Endothelial cell of umbilical vein (primary cell): ENCODE measurements at regions not wholly inside any gene's neighbourhood (a gene's known extent, or its start where the extent isn't known, plus 50 kb on each side); places are given as distances from the start of the nearest gene placed in this dataset.

Experiments used
- BruUV-seq: library from RNA; stranded (reverse); fragments of 400-500 nt; replicated peaks from 2 replicates; lab custom pipeline; 2021; lab: Mats Ljungman, UMichigan
- CTCF ChIA-PET: fragments of 300-600, 350-600 bp; sonication (Branson Sonifier 250); formaldehyde crosslinking; loops from one replicate; lab custom pipeline; 2021; ENCODE audit warnings: antibody characterized with exemption, inconsistent platforms; lab: Charles Lee
- POLR2A ChIA-PET: fragments of 300-600, 350-600 bp; sonication (Branson Sonifier 250); formaldehyde crosslinking; loops from one replicate; lab custom pipeline; 2021; ENCODE audit warnings: antibody characterized with exemption, inconsistent platforms; lab: Charles Lee
- DNase-seq: peaks from one replicate; pipeline ENCODE4 v3.0.0-alpha.2; 2011; ENCODE audit warnings: low read depth, low spot score
- FAIRE-seq: peaks from 2 replicates; lab custom pipeline; 2011; peaks lifted over from hg19 to GRCh38; lab: Jason Lieb, UNC
- H2AFZ ChIP-seq: 2 replicates; pipeline ENCODE4 v1.6.0; 2012; ENCODE audit warnings: low read depth, low read length, control low read depth, inconsistent platforms
- H3K27ac ChIP-seq: 2 replicates; pipeline ENCODE4 v1.5.1; 2011; ENCODE audit warnings: low read depth, mild to moderate bottlenecking, control low read depth, low read length, moderate library complexity; ENCODE audit not compliant: insufficient read depth
- H3K27me3 ChIP-seq, 2 experiments: 2 replicates each; pipeline versions ENCODE4 v1.6.0 to v1.6.1; 2011; ENCODE audit warnings: low read length in 2 of 2, mixed read lengths in 1 of 2; ENCODE audit not compliant: control insufficient read depth in 2 of 2, insufficient read depth in 2 of 2
- H3K36me3 ChIP-seq, 2 experiments: 2 replicates in 1 of 2; 3 replicates in 1 of 2; pipeline ENCODE4 v1.5.1; 2011; ENCODE audit warnings: low read length in 2 of 2, mild to moderate bottlenecking in 1 of 2, moderate library complexity in 1 of 2; ENCODE audit not compliant: control insufficient read depth in 2 of 2, insufficient read depth in 2 of 2; ENCODE audit errors: extremely low read depth in 1 of 2
- H3K4me1 ChIP-seq: 3 replicates; pipeline ENCODE4 v1.5.1; 2011; ENCODE audit warnings: mild to moderate bottlenecking, low read length; ENCODE audit not compliant: control insufficient read depth, insufficient read depth; ENCODE audit errors: extremely low read depth
- H3K4me2 ChIP-seq: 2 replicates; pipeline ENCODE4 v1.6.1; 2011; ENCODE audit warnings: low read length, control low read depth, mixed read lengths; ENCODE audit not compliant: insufficient read depth
- H3K4me3 ChIP-seq, 3 experiments: fragments of 200-600 bp in 1 of 3; sonication (generic), shearing (Covaris generic) in 1 of 3; replicated peaks in 1 of 3; 2 replicates each; pipeline ENCODE4 v1.5.1; 2011 to 2016; ENCODE audit warnings: control low read depth in 3 of 3, low read length in 3 of 3, mild to moderate bottlenecking in 2 of 3, inconsistent platforms in 1 of 3, low read depth in 1 of 3, moderate library complexity in 1 of 3; ENCODE audit not compliant: insufficient read depth in 1 of 3
- H3K79me2 ChIP-seq: 2 replicates; pipeline ENCODE4 v1.6.0; 2012; ENCODE audit warnings: low read length, inconsistent platforms; ENCODE audit not compliant: control insufficient read depth, insufficient read depth
- H3K9ac ChIP-seq: replicated peaks from 2 replicates; pipeline ENCODE3; 2011; ENCODE audit warnings: low read length, control low read depth; ENCODE audit not compliant: insufficient read depth; ENCODE audit errors: extremely low read depth
- H3K9me1 ChIP-seq: replicated peaks from 3 replicates; pipeline ENCODE4 v1.6.0; 2011; ENCODE audit warnings: mild to moderate bottlenecking, low read length; ENCODE audit not compliant: control insufficient read depth, insufficient read depth; ENCODE audit errors: extremely low read depth
- H3K9me3 ChIP-seq: replicated peaks from 2 replicates; pipeline ENCODE4 v1.5.1; 2012; ENCODE audit warnings: low read length, inconsistent platforms; ENCODE audit not compliant: control insufficient read depth, insufficient read depth
- H4K20me1 ChIP-seq: replicated peaks from 2 replicates; pipeline ENCODE3; 2011; ENCODE audit warnings: mild to moderate bottlenecking, low read length; ENCODE audit not compliant: control insufficient read depth, insufficient read depth; ENCODE audit errors: extremely low read depth
- EZH2 ChIP-seq: IDR thresholded peaks from 2 replicates; pipeline ENCODE4 v1.6.1; 2012; ENCODE audit warnings: borderline replicate concordance, low read depth, mild to moderate bottlenecking, moderate library complexity, low read length, inconsistent platforms; ENCODE audit not compliant: severe bottlenecking
- FOS ChIP-seq: IDR thresholded peaks from 2 replicates; pipeline ENCODE4 v1.6.1; 2011; ENCODE audit warnings: mild to moderate bottlenecking, low read length, moderate library complexity, borderline replicate concordance; ENCODE audit not compliant: insufficient read depth
- GATA2 ChIP-seq: IDR thresholded peaks from 2 replicates; pipeline ENCODE4 v1.7.0; 2011; ENCODE audit warnings: low read depth, mild to moderate bottlenecking, moderate library complexity, mixed read lengths, low read length; ENCODE audit not compliant: insufficient read length, insufficient read depth
- JUN ChIP-seq: IDR thresholded peaks from 2 replicates; pipeline ENCODE4 v1.6.1; 2011; ENCODE audit warnings: borderline replicate concordance, low read depth; ENCODE audit not compliant: insufficient read length, insufficient read depth
- MAX ChIP-seq: IDR thresholded peaks from 2 replicates; pipeline ENCODE4 v1.6.1; 2011; ENCODE audit not compliant: insufficient read depth, insufficient read length
- MYC ChIP-seq: IDR thresholded peaks from one replicate; pipeline ENCODE4 v1.6.1; 2011; ENCODE audit warnings: mild to moderate bottlenecking, low read depth, low read length
- POLR2A ChIP-seq: IDR thresholded peaks from 2 replicates; pipeline ENCODE4 v1.6.1; 2012; ENCODE audit warnings: low read depth, mild to moderate bottlenecking, control low read depth, low read length
- POLR2AphosphoS5 ChIP-seq: IDR thresholded peaks from 2 replicates; pipeline ENCODE4 v1.6.1; 2012; ENCODE audit warnings: low read depth, mild to moderate bottlenecking, control low read depth, low read length, moderate library complexity; ENCODE audit not compliant: insufficient read depth
- dilution Hi-C: fragments of 300-500 bp; cut with MboI; formaldehyde crosslinking; loops from one replicate; pipeline ENCODE4 v1.15.0; 2019; ENCODE audit warnings: low sequenced_read_pairs; ENCODE audit not compliant: extremely low pct_ligation_motif_present
- intact Hi-C: fragments of 100-400 bp; cut with micrococcal nuclease; formaldehyde crosslinking; loops from one replicate; pipeline ENCODE4 v1.10.0; 2022
- TF ChIP-seq, protein P1 (sequence below), 2 donors: IDR thresholded peaks; 1 replicate in 1 of 2; 2 replicates in 1 of 2; pipeline ENCODE4 v1.5.1; 2011; ENCODE audit warnings: low read length in 2 of 2, mild to moderate bottlenecking in 2 of 2, moderate library complexity in 2 of 2, control low read depth in 1 of 2, inconsistent platforms in 1 of 2, low read depth in 1 of 2; ENCODE audit not compliant: insufficient read depth in 1 of 2; ENCODE audit errors: extremely low read depth in 1 of 2

DNA sequence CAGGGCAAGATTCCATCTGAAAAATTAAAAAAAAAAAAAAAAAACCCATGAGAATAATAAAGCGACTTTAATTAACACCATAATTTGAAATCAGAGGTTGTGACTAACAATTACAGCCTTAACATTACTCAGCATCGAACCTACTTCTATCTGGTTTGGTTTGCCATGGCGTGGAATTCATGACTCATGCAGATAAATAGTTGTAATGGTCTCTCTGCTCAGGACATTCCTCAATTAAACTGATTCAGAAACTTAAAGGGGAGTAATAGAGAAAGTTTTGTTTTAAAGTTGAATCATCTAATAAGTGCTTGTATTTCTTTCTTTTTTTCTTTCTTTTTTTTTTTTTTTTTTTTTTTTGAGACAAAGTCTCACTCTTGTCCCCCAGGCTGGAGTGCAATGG, 135.5 kb downstream of the SPATA31D1 start:
- ChIA-PET POLR2A (no interaction called here), CTCF (no interaction called here)
- H3K4me1 ChIP-seq: no peaks in the 10 kb centered on the region
- no peaks in the 10 kb centered on the region for H3K79me2 ChIP-seq
- dilution Hi-C loops (no loop called here), intact Hi-C loops (no loop called here)
- H3K4me3 ChIP-seq: no peak overlapping the region
- no peak overlapping the region for H3K9ac ChIP-seq
- BruUV-seq: no TSS peak
- no peaks in the 10 kb centered on the region for H3K9me1 ChIP-seq
- no peak for FAIRE-seq
- no peaks in the 10 kb centered on the region for H4K20me1 ChIP-seq
- TF ChIP-seq GATA2: no peak
- TF ChIP-seq POLR2AphosphoS5: no peak
- no peak for TF ChIP-seq EZH2
- TF ChIP-seq FOS: no peak
- TF ChIP-seq POLR2A: no peak
- TF ChIP-seq JUN: no peak
- TF ChIP-seq MYC: no peak
- TF ChIP-seq, protein P1, sequence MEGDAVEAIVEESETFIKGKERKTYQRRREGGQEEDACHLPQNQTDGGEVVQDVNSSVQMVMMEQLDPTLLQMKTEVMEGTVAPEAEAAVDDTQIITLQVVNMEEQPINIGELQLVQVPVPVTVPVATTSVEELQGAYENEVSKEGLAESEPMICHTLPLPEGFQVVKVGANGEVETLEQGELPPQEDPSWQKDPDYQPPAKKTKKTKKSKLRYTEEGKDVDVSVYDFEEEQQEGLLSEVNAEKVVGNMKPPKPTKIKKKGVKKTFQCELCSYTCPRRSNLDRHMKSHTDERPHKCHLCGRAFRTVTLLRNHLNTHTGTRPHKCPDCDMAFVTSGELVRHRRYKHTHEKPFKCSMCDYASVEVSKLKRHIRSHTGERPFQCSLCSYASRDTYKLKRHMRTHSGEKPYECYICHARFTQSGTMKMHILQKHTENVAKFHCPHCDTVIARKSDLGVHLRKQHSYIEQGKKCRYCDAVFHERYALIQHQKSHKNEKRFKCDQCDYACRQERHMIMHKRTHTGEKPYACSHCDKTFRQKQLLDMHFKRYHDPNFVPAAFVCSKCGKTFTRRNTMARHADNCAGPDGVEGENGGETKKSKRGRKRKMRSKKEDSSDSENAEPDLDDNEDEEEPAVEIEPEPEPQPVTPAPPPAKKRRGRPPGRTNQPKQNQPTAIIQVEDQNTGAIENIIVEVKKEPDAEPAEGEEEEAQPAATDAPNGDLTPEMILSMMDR (IDR thresholded peaks at IDR 0.05; ENCODE audit: extremely low read depth in 1 of 2, insufficient read depth in 1 of 2, low read depth in 1 of 2, low read length in 2 of 2): no peak
- no peak for TF ChIP-seq MAX
- DNase-seq: no peak
- no peaks in the 10 kb centered on the region for H3K36me3 ChIP-seq
- no peak overlapping the region for H3K4me2 ChIP-seq
- no peaks in the 10 kb centered on the region for H3K9me3 ChIP-seq
- H3K27me3 ChIP-seq: no peaks in the 10 kb centered on the region
- H2AFZ ChIP-seq: no peak overlapping the region
- no peak overlapping the region for H3K27ac ChIP-seq
